SK-N-SH (cell line): ENCODE measurements at regions not wholly inside any gene's neighbourhood (a gene's known extent, or its start where the extent isn't known, plus 50 kb on each side); places are given as distances from the start of the nearest gene placed in this dataset.

Source experiments
- CTCF ChIA-PET: fragments of 300-600, 350-600 bp; formaldehyde crosslinking; extraction: SDS; loops from one replicate; lab custom pipeline; 2021; lab: Yijun Ruan, JAX
- POLR2A ChIA-PET: fragments of 350-600 bp; sonication (Branson Sonifier 250); formaldehyde crosslinking; extraction: SDS; loops from one replicate; lab custom pipeline; 2020; ENCODE audit warnings: antibody characterized with exemption, inconsistent platforms; lab: Yijun Ruan, JAX
- DNase-seq: peaks from one replicate; pipeline ENCODE4 v3.0.0; 2012
- H2AFZ ChIP-seq: fragments of 200-600 bp; sonication (generic); 2 replicates; pipeline ENCODE4 v1.8.1; 2016; ENCODE audit warnings: antibody characterized with exemption, mild to moderate bottlenecking, low read depth
- H3F3A ChIP-seq: fragments of 200-600 bp; sonication (generic); replicated peaks from 2 replicates; pipeline ENCODE3; 2016; ENCODE audit warnings: antibody characterized with exemption, mild to moderate bottlenecking; ENCODE audit not compliant: insufficient read depth
- H3K27ac ChIP-seq, 2 experiments: fragments of 200-500 bp in 1 of 2; fragments of 200-600 bp in 1 of 2; sonication (Bioruptor generic) in 1 of 2; sonication (generic), shearing (Covaris generic) in 1 of 2; 2 replicates each; pipeline versions ENCODE4 v1.5.1 to v1.6.1; 2014 to 2016; ENCODE audit warnings: low read depth in 2 of 2, inconsistent platforms in 1 of 2, low read length in 1 of 2, mild to moderate bottlenecking in 1 of 2, mixed read lengths in 1 of 2
- H3K27me3 ChIP-seq: fragments of 200-600 bp; sonication (generic), shearing (Covaris generic); 2 replicates; pipeline ENCODE4 v1.6.1; 2016; ENCODE audit warnings: mixed run types; ENCODE audit not compliant: insufficient read depth
- H3K36me3 ChIP-seq, 2 experiments: fragments of 200-500 bp in 1 of 2; fragments of 200-600 bp in 1 of 2; sonication (Bioruptor generic) in 1 of 2; sonication (generic) in 1 of 2; replicated peaks in 1 of 2; 2 replicates each; pipeline versions ENCODE3 to v1.5.1; 2014 to 2016; ENCODE audit warnings: low read length in 1 of 2, mild to moderate bottlenecking in 1 of 2; ENCODE audit not compliant: insufficient read depth in 2 of 2, control insufficient read depth in 1 of 2
- H3K4me1 ChIP-seq, 2 experiments: fragments of 200-500 bp in 1 of 2; fragments of 200-600 bp in 1 of 2; sonication (Bioruptor generic) in 1 of 2; sonication (generic), shearing (Covaris generic) in 1 of 2; 2 replicates each; pipeline versions ENCODE4 v1.5.1 to v1.6.1; 2014 to 2016; ENCODE audit warnings: low read depth in 1 of 2, low read length in 1 of 2, mixed run types in 1 of 2; ENCODE audit not compliant: insufficient read depth in 2 of 2, control insufficient read depth in 1 of 2
- H3K4me2 ChIP-seq: fragments of 200-600 bp; sonication (generic), shearing (Covaris generic); 2 replicates; pipeline ENCODE4 v1.6.1; 2017; ENCODE audit warnings: mixed run types
- H3K4me3 ChIP-seq, 2 experiments: fragments of 200-500 bp in 1 of 2; fragments of 200-600 bp in 1 of 2; sonication (Bioruptor generic) in 1 of 2; sonication (generic), shearing (Covaris generic) in 1 of 2; 2 replicates each; pipeline versions ENCODE4 v1.5.1 to v1.8.1; 2014 to 2016; ENCODE audit warnings: low read depth in 2 of 2, inconsistent platforms in 1 of 2, low read length in 1 of 2, mild to moderate bottlenecking in 1 of 2, mixed read lengths in 1 of 2, moderate library complexity in 1 of 2
- H3K79me2 ChIP-seq: fragments of 200-600 bp; sonication (generic); 2 replicates; pipeline ENCODE4 v1.8.1; 2017; ENCODE audit warnings: mild to moderate bottlenecking; ENCODE audit not compliant: insufficient read depth
- H3K9ac ChIP-seq: fragments of 200-600 bp; sonication (generic); 2 replicates; pipeline ENCODE4 v1.6.1; 2017; ENCODE audit warnings: mixed run types
- H3K9me2 ChIP-seq: fragments of 200-600 bp; sonication (generic); 2 replicates; pipeline ENCODE4 v1.6.1; 2017; ENCODE audit warnings: mixed run types
- H3K9me3 ChIP-seq: fragments of 200-600 bp; sonication (generic); 2 replicates; pipeline ENCODE4 v1.6.1; 2017; ENCODE audit warnings: mixed run types, mild to moderate bottlenecking, moderate library complexity
- H4K20me1 ChIP-seq: fragments of 200-600 bp; sonication (generic); 2 replicates; pipeline ENCODE4 v1.6.1; 2017; ENCODE audit warnings: mild to moderate bottlenecking, mixed run types; ENCODE audit not compliant: insufficient read depth
- EP300 ChIP-seq, 2 experiments: IDR thresholded peaks; 2 replicates each; pipeline versions ENCODE4 v1.4.0 to v1.6.1; 2012; ENCODE audit warnings: borderline replicate concordance in 1 of 2, low read depth in 1 of 2, low read length in 1 of 2
- FOSL2 ChIP-seq: IDR thresholded peaks from 2 replicates; pipeline ENCODE4 v1.4.0; 2012; ENCODE audit warnings: low read depth, mild to moderate bottlenecking, moderate library complexity, borderline replicate concordance
- JUND ChIP-seq: IDR thresholded peaks from 2 replicates; pipeline ENCODE4 v1.4.0; 2012
- MEF2A ChIP-seq: IDR thresholded peaks from 2 replicates; pipeline ENCODE4 v1.4.0; 2012; ENCODE audit warnings: low read depth, borderline replicate concordance
- NFIC ChIP-seq: IDR thresholded peaks from 2 replicates; pipeline ENCODE4 v1.4.0; 2012; ENCODE audit warnings: borderline replicate concordance
- NRF1 ChIP-seq: IDR thresholded peaks from 2 replicates; pipeline ENCODE4 v1.6.1; 2012; ENCODE audit warnings: low read depth, mild to moderate bottlenecking, low read length
- POLR2AphosphoS5 ChIP-seq: IDR thresholded peaks from 2 replicates; pipeline ENCODE4 v1.6.1; 2012; ENCODE audit warnings: low read depth, low read length
- RCOR1 ChIP-seq: fragments of 150-350 bp; IDR thresholded peaks from 2 replicates; pipeline ENCODE4 v1.6.1; 2017; ENCODE audit warnings: antibody characterized with exemption, low read length
- RFX5 ChIP-seq: IDR thresholded peaks from 2 replicates; pipeline ENCODE4 v1.6.1; 2012; ENCODE audit warnings: mild to moderate bottlenecking, improper control_type of control experiment, low read length
- RXRA ChIP-seq: IDR thresholded peaks from 2 replicates; pipeline ENCODE4 v1.4.0; 2012; ENCODE audit warnings: low read depth, mild to moderate bottlenecking, borderline replicate concordance
- SIN3A ChIP-seq: IDR thresholded peaks from 2 replicates; pipeline ENCODE4 v1.6.1; 2012; ENCODE audit warnings: low read depth, mild to moderate bottlenecking, low read length, moderate library complexity, borderline replicate concordance
- TCF12 ChIP-seq: IDR thresholded peaks from 2 replicates; pipeline ENCODE4 v1.4.0; 2012
- YY1 ChIP-seq: IDR thresholded peaks from 2 replicates; pipeline ENCODE4 v1.4.0; 2012; ENCODE audit warnings: low read depth, mild to moderate bottlenecking
- WGBS: methylation state at CpG from one replicate; pipeline ENCODE4 v1.1.6; 2017; ENCODE audit warnings: low lambda C conversion rate; 5-methylcytosine and 5-hydroxymethylcytosine counted together
- TF ChIP-seq, protein P1 (sequence below): IDR thresholded peaks from 2 replicates; pipeline ENCODE4; 2012
- TF ChIP-seq, protein P2 (sequence below): fragments of 150-350 bp; IDR thresholded peaks from 2 replicates; pipeline ENCODE4 v1.6.1; 2016; ENCODE audit warnings: mild to moderate bottlenecking, low read depth, low read length
- TF ChIP-seq, protein P3 (sequence below): fragments of 150-350 bp; IDR thresholded peaks from 2 replicates; pipeline ENCODE4 v1.6.1; 2017; ENCODE audit warnings: antibody characterized with exemption, low read length, low read depth, borderline replicate concordance
- TF ChIP-seq, protein P4 (sequence below): IDR thresholded peaks from 2 replicates; pipeline ENCODE4 v1.4.0; 2012; ENCODE audit warnings: low read depth
- TF ChIP-seq, protein P5 (sequence below): IDR thresholded peaks from 2 replicates; pipeline ENCODE4 v1.4.0; 2012; ENCODE audit warnings: low read depth, borderline replicate concordance
- TF ChIP-seq, protein P6 (sequence below): IDR thresholded peaks from 2 replicates; pipeline ENCODE4 v1.6.1; 2012; ENCODE audit warnings: mild to moderate bottlenecking, low read depth, low read length, moderate library complexity

DNA sequence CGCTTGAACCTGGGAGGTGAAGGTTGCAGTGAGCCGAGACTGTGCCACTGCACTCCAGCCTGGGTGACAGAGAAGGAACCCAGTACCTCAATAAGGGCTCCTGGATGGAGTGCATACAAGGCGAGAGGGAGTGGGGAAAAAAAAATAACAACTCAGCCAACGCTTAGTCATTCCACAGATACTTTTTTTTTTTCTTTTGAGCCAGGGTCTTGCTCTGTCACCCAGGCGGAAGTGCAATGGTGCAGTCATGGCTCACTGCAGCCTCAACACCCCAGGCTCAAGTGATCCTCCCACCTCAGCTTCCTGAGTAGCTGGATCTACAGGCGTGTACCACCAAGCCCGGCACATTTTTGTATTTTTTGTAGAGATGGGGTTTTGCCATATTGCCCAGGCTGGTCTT lies 59.5 kb upstream of the GGTA1 start:
- H2AFZ ChIP-seq, result no peak overlapping the region
- H3K36me3 ChIP-seq, result no peaks in the 10 kb centered on the region
- H3K79me2 ChIP-seq, result no peaks in the 10 kb centered on the region
- DNase-seq, result no peak
- ChIA-PET CTCF (interaction anchor here (1.6 kb wide), 1 partner anchor 9 kb away, joined by 4 read pairs; no protein-coding TSS in a partner anchor), POLR2A (no interaction called here)
- no peak for TF ChIP-seq RFX5
- TF ChIP-seq, protein P1, sequence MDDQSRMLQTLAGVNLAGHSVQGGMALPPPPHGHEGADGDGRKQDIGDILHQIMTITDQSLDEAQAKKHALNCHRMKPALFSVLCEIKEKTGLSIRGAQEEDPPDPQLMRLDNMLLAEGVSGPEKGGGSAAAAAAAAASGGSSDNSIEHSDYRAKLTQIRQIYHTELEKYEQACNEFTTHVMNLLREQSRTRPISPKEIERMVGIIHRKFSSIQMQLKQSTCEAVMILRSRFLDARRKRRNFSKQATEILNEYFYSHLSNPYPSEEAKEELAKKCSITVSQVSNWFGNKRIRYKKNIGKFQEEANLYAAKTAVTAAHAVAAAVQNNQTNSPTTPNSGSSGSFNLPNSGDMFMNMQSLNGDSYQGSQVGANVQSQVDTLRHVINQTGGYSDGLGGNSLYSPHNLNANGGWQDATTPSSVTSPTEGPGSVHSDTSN, result no peak
- TF ChIP-seq, protein P2, sequence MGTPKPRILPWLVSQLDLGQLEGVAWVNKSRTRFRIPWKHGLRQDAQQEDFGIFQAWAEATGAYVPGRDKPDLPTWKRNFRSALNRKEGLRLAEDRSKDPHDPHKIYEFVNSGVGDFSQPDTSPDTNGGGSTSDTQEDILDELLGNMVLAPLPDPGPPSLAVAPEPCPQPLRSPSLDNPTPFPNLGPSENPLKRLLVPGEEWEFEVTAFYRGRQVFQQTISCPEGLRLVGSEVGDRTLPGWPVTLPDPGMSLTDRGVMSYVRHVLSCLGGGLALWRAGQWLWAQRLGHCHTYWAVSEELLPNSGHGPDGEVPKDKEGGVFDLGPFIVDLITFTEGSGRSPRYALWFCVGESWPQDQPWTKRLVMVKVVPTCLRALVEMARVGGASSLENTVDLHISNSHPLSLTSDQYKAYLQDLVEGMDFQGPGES, result no peak
- TF ChIP-seq, protein P3, sequence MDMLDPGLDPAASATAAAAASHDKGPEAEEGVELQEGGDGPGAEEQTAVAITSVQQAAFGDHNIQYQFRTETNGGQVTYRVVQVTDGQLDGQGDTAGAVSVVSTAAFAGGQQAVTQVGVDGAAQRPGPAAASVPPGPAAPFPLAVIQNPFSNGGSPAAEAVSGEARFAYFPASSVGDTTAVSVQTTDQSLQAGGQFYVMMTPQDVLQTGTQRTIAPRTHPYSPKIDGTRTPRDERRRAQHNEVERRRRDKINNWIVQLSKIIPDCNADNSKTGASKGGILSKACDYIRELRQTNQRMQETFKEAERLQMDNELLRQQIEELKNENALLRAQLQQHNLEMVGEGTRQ, result no peak
- no peak for TF ChIP-seq FOSL2
- no peak for TF ChIP-seq MEF2A
- H3K4me1 ChIP-seq, result peaks cover 19 to 23% of the 10 kb centered on the region in 2 experiments; a peak in 3 of 4 replicates
- H3K4me3 ChIP-seq, result no peak overlapping the region
- no peak overlapping the region for H3K4me2 ChIP-seq
- H4K20me1 ChIP-seq, result no peaks in the 10 kb centered on the region
- no peak overlapping the region for H3K9ac ChIP-seq
- H3K9me2 ChIP-seq, result no peaks in the 10 kb centered on the region
- no peaks in the 10 kb centered on the region for H3K27me3 ChIP-seq
- peaks cover 19% of the 10 kb centered on the region for H3F3A ChIP-seq
- WGBS, result 95% methylated on average over 7 of the region's 7 CpGs
- H3K9me3 ChIP-seq, result no peaks in the 10 kb centered on the region
- no peak overlapping the region for H3K27ac ChIP-seq

DNA sequence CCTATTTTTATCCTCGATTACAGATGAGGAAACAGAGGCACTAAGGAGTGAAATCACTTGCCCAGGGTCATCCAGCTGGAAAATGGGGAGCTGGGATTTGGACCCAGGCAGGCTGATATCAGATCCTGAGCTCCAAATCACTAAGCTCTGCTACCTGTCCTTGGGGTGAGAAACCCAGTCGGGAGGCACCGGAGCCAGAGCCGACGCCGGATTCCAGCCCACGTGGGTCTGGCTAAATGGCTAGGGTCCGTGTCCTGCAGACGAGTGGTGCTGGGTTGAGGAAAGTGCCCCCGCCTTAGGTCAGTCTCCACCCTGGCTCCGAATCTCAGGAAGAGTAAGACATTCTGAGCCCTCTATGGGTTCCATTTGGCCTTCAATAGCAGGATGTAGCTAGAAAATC lies 61.3 kb upstream of the GGTA1 start:
- no peaks in the 10 kb centered on the region for H3K9me2 ChIP-seq
- WGBS, result over 99% methylated on average over 10 of the region's 11 CpGs
- no peaks in the 10 kb centered on the region for H3K79me2 ChIP-seq
- H3K9me3 ChIP-seq, result no peaks in the 10 kb centered on the region
- CTCF ChIA-PET, result interaction anchor here (1.7 to 5.1 kb wide), 4 partner anchors 10 to 74 kb away, joined by 4 to 31 read pairs (median 6); no protein-coding TSS in a partner anchor
- H3K9ac ChIP-seq, result no peak overlapping the region
- no peak overlapping the region for H3K4me2 ChIP-seq
- peaks cover 19% of the 10 kb centered on the region for H3F3A ChIP-seq
- H4K20me1 ChIP-seq, result no peaks in the 10 kb centered on the region
- H2AFZ ChIP-seq, result no peak overlapping the region
- POLR2A ChIA-PET, result no interaction called here
- H3K4me1 ChIP-seq, result peaks cover 23 to 33% of the 10 kb centered on the region in 2 experiments; a peak in 3 of 4 replicates
- H3K27ac ChIP-seq, result no peak overlapping the region
- H3K27me3 ChIP-seq, result no peaks in the 10 kb centered on the region
- no peak for DNase-seq
- H3K36me3 ChIP-seq, result no peaks in the 10 kb centered on the region
- no peak overlapping the region for H3K4me3 ChIP-seq
- TF ChIP-seq RXRA, result no peak
- TF ChIP-seq EP300 (IDR thresholded peaks at IDR 0.05; ENCODE audit: borderline replicate concordance in 1 of 2, low read depth in 1 of 2, low read length in 1 of 2), result no peak
- no peak for TF ChIP-seq JUND
- no peak for TF ChIP-seq NFIC
- no peak for TF ChIP-seq TCF12
- TF ChIP-seq, protein P3, result no peak
- no peak for TF ChIP-seq POLR2AphosphoS5
- no peak for TF ChIP-seq RCOR1
- no peak for TF ChIP-seq SIN3A
- TF ChIP-seq, protein P4, sequence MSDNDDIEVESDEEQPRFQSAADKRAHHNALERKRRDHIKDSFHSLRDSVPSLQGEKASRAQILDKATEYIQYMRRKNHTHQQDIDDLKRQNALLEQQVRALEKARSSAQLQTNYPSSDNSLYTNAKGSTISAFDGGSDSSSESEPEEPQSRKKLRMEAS, result no peak
- TF ChIP-seq NRF1, result no peak
- no peak for TF ChIP-seq FOSL2
- TF ChIP-seq, protein P5, sequence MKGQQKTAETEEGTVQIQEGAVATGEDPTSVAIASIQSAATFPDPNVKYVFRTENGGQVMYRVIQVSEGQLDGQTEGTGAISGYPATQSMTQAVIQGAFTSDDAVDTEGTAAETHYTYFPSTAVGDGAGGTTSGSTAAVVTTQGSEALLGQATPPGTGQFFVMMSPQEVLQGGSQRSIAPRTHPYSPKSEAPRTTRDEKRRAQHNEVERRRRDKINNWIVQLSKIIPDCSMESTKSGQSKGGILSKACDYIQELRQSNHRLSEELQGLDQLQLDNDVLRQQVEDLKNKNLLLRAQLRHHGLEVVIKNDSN, result no peak
- TF ChIP-seq MEF2A, result no peak
- TF ChIP-seq, protein P6, sequence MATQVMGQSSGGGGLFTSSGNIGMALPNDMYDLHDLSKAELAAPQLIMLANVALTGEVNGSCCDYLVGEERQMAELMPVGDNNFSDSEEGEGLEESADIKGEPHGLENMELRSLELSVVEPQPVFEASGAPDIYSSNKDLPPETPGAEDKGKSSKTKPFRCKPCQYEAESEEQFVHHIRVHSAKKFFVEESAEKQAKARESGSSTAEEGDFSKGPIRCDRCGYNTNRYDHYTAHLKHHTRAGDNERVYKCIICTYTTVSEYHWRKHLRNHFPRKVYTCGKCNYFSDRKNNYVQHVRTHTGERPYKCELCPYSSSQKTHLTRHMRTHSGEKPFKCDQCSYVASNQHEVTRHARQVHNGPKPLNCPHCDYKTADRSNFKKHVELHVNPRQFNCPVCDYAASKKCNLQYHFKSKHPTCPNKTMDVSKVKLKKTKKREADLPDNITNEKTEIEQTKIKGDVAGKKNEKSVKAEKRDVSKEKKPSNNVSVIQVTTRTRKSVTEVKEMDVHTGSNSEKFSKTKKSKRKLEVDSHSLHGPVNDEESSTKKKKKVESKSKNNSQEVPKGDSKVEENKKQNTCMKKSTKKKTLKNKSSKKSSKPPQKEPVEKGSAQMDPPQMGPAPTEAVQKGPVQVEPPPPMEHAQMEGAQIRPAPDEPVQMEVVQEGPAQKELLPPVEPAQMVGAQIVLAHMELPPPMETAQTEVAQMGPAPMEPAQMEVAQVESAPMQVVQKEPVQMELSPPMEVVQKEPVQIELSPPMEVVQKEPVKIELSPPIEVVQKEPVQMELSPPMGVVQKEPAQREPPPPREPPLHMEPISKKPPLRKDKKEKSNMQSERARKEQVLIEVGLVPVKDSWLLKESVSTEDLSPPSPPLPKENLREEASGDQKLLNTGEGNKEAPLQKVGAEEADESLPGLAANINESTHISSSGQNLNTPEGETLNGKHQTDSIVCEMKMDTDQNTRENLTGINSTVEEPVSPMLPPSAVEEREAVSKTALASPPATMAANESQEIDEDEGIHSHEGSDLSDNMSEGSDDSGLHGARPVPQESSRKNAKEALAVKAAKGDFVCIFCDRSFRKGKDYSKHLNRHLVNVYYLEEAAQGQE, result no peak
- no peak for TF ChIP-seq RFX5
- no peak for TF ChIP-seq YY1
